ENCODE measurements at regions not wholly inside any gene's neighbourhood (a gene's known extent, or its start where the extent isn't known, plus 50 kb on each side); places are given as distances from the start of the nearest gene placed in this dataset.

- H3K27ac ChIP-seq: no peak overlapping the region
- TF ChIP-seq ZFX (IDR thresholded peaks at IDR 0.05) (no peak), CTCF (conservative IDR thresholded peaks at IDR 0.05) (no peak)
Observed at GRCh38 chr12:107264667-107265066, 171.3 kb upstream of the CRY1 start.

GRCh38 chr12:107267604-107268003, 174.3 kb upstream of the CRY1 start:
- no peak overlapping the region for H3K27ac ChIP-seq
- TF ChIP-seq CTCF (conservative IDR thresholded peaks at IDR 0.05) (no peak), ZFX (IDR thresholded peaks at IDR 0.05) (no peak)

- H3K27ac ChIP-seq: no peak overlapping the region
- no peak for TF ChIP-seq ZFX (IDR thresholded peaks at IDR 0.05)
- no peak for TF ChIP-seq CTCF (conservative IDR thresholded peaks at IDR 0.05)
Observed at GRCh38 chr12:107271523-107271922, 178.2 kb upstream of the CRY1 start.

GRCh38 chr12:107275530-107275929, 182.2 kb upstream of the CRY1 start:
- TF ChIP-seq ZFX (IDR thresholded peaks at IDR 0.05): no peak
- no peak overlapping the region for H3K27ac ChIP-seq

GRCh38 chr12:107277855-107278254, 184.5 kb upstream of the CRY1 start:
- no peak for TF ChIP-seq ZFX (IDR thresholded peaks at IDR 0.05)
- TF ChIP-seq CTCF (conservative IDR thresholded peaks at IDR 0.05): no peak
- H3K27ac ChIP-seq: no peak overlapping the region

GRCh38 chr12:107282628-107283027, 189.3 kb upstream of the CRY1 start:
- no peak for TF ChIP-seq ZFX (IDR thresholded peaks at IDR 0.05)
- TF ChIP-seq CTCF (conservative IDR thresholded peaks at IDR 0.05): no peak
- H3K27ac ChIP-seq: no peak overlapping the region

- no peak for TF ChIP-seq CTCF (conservative IDR thresholded peaks at IDR 0.05)
- no peak for TF ChIP-seq ZFX (IDR thresholded peaks at IDR 0.05)
- H3K27ac ChIP-seq: no peak overlapping the region
Observed at GRCh38 chr12:107283652-107284051, 190.3 kb upstream of the CRY1 start.

GRCh38 chr12:107284692-107285091, 191.3 kb upstream of the CRY1 start:
- no peak for TF ChIP-seq ZFX (IDR thresholded peaks at IDR 0.05)
- no peak for TF ChIP-seq CTCF (conservative IDR thresholded peaks at IDR 0.05)
- H3K27ac ChIP-seq: no peak overlapping the region
